Endothelial cell of umbilical vein (primary cell): ENCODE measurements at regions not wholly inside any gene's neighbourhood (a gene's known extent, or its start where the extent isn't known, plus 50 kb on each side); places are given as distances from the start of the nearest gene placed in this dataset.

ENCODE experiments used
- BruUV-seq: library from RNA; stranded (reverse); fragments of 400-500 nt; replicated peaks from 2 replicates; lab custom pipeline; 2021; lab: Mats Ljungman, UMichigan
- CTCF ChIA-PET: fragments of 300-600, 350-600 bp; sonication (Branson Sonifier 250); formaldehyde crosslinking; loops from one replicate; lab custom pipeline; 2021; ENCODE audit warnings: antibody characterized with exemption, inconsistent platforms; lab: Charles Lee
- POLR2A ChIA-PET: fragments of 300-600, 350-600 bp; sonication (Branson Sonifier 250); formaldehyde crosslinking; loops from one replicate; lab custom pipeline; 2021; ENCODE audit warnings: antibody characterized with exemption, inconsistent platforms; lab: Charles Lee
- DNase-seq: peaks from one replicate; pipeline ENCODE4 v3.0.0-alpha.2; 2011; ENCODE audit warnings: low read depth, low spot score
- FAIRE-seq: peaks from 2 replicates; lab custom pipeline; 2011; peaks lifted over from hg19 to GRCh38; lab: Jason Lieb, UNC
- H2AFZ ChIP-seq: 2 replicates; pipeline ENCODE4 v1.6.0; 2012; ENCODE audit warnings: low read depth, low read length, control low read depth, inconsistent platforms
- H3K27ac ChIP-seq: 2 replicates; pipeline ENCODE4 v1.5.1; 2011; ENCODE audit warnings: low read depth, mild to moderate bottlenecking, control low read depth, low read length, moderate library complexity; ENCODE audit not compliant: insufficient read depth
- H3K27me3 ChIP-seq, 2 experiments: 2 replicates each; pipeline versions ENCODE4 v1.6.0 to v1.6.1; 2011; ENCODE audit warnings: low read length in 2 of 2, mixed read lengths in 1 of 2; ENCODE audit not compliant: control insufficient read depth in 2 of 2, insufficient read depth in 2 of 2
- H3K36me3 ChIP-seq, 2 experiments: 2 replicates in 1 of 2; 3 replicates in 1 of 2; pipeline ENCODE4 v1.5.1; 2011; ENCODE audit warnings: low read length in 2 of 2, mild to moderate bottlenecking in 1 of 2, moderate library complexity in 1 of 2; ENCODE audit not compliant: control insufficient read depth in 2 of 2, insufficient read depth in 2 of 2; ENCODE audit errors: extremely low read depth in 1 of 2
- H3K4me1 ChIP-seq: 3 replicates; pipeline ENCODE4 v1.5.1; 2011; ENCODE audit warnings: mild to moderate bottlenecking, low read length; ENCODE audit not compliant: control insufficient read depth, insufficient read depth; ENCODE audit errors: extremely low read depth
- H3K4me2 ChIP-seq: 2 replicates; pipeline ENCODE4 v1.6.1; 2011; ENCODE audit warnings: low read length, control low read depth, mixed read lengths; ENCODE audit not compliant: insufficient read depth
- H3K4me3 ChIP-seq, 3 experiments: fragments of 200-600 bp in 1 of 3; sonication (generic), shearing (Covaris generic) in 1 of 3; replicated peaks in 1 of 3; 2 replicates each; pipeline ENCODE4 v1.5.1; 2011 to 2016; ENCODE audit warnings: control low read depth in 3 of 3, low read length in 3 of 3, mild to moderate bottlenecking in 2 of 3, inconsistent platforms in 1 of 3, low read depth in 1 of 3, moderate library complexity in 1 of 3; ENCODE audit not compliant: insufficient read depth in 1 of 3
- H3K79me2 ChIP-seq: 2 replicates; pipeline ENCODE4 v1.6.0; 2012; ENCODE audit warnings: low read length, inconsistent platforms; ENCODE audit not compliant: control insufficient read depth, insufficient read depth
- H3K9ac ChIP-seq: replicated peaks from 2 replicates; pipeline ENCODE3; 2011; ENCODE audit warnings: low read length, control low read depth; ENCODE audit not compliant: insufficient read depth; ENCODE audit errors: extremely low read depth
- H3K9me1 ChIP-seq: replicated peaks from 3 replicates; pipeline ENCODE4 v1.6.0; 2011; ENCODE audit warnings: mild to moderate bottlenecking, low read length; ENCODE audit not compliant: control insufficient read depth, insufficient read depth; ENCODE audit errors: extremely low read depth
- H3K9me3 ChIP-seq: replicated peaks from 2 replicates; pipeline ENCODE4 v1.5.1; 2012; ENCODE audit warnings: low read length, inconsistent platforms; ENCODE audit not compliant: control insufficient read depth, insufficient read depth
- H4K20me1 ChIP-seq: replicated peaks from 2 replicates; pipeline ENCODE3; 2011; ENCODE audit warnings: mild to moderate bottlenecking, low read length; ENCODE audit not compliant: control insufficient read depth, insufficient read depth; ENCODE audit errors: extremely low read depth
- EZH2 ChIP-seq: IDR thresholded peaks from 2 replicates; pipeline ENCODE4 v1.6.1; 2012; ENCODE audit warnings: borderline replicate concordance, low read depth, mild to moderate bottlenecking, moderate library complexity, low read length, inconsistent platforms; ENCODE audit not compliant: severe bottlenecking
- FOS ChIP-seq: IDR thresholded peaks from 2 replicates; pipeline ENCODE4 v1.6.1; 2011; ENCODE audit warnings: mild to moderate bottlenecking, low read length, moderate library complexity, borderline replicate concordance; ENCODE audit not compliant: insufficient read depth
- GATA2 ChIP-seq: IDR thresholded peaks from 2 replicates; pipeline ENCODE4 v1.7.0; 2011; ENCODE audit warnings: low read depth, mild to moderate bottlenecking, moderate library complexity, mixed read lengths, low read length; ENCODE audit not compliant: insufficient read length, insufficient read depth
- JUN ChIP-seq: IDR thresholded peaks from 2 replicates; pipeline ENCODE4 v1.6.1; 2011; ENCODE audit warnings: borderline replicate concordance, low read depth; ENCODE audit not compliant: insufficient read length, insufficient read depth
- MYC ChIP-seq: IDR thresholded peaks from one replicate; pipeline ENCODE4 v1.6.1; 2011; ENCODE audit warnings: mild to moderate bottlenecking, low read depth, low read length
- POLR2A ChIP-seq: IDR thresholded peaks from 2 replicates; pipeline ENCODE4 v1.6.1; 2012; ENCODE audit warnings: low read depth, mild to moderate bottlenecking, control low read depth, low read length
- POLR2AphosphoS5 ChIP-seq: IDR thresholded peaks from 2 replicates; pipeline ENCODE4 v1.6.1; 2012; ENCODE audit warnings: low read depth, mild to moderate bottlenecking, control low read depth, low read length, moderate library complexity; ENCODE audit not compliant: insufficient read depth
- dilution Hi-C: fragments of 300-500 bp; cut with MboI; formaldehyde crosslinking; loops from one replicate; pipeline ENCODE4 v1.15.0; 2019; ENCODE audit warnings: low sequenced_read_pairs; ENCODE audit not compliant: extremely low pct_ligation_motif_present
- intact Hi-C: fragments of 100-400 bp; cut with micrococcal nuclease; formaldehyde crosslinking; loops from one replicate; pipeline ENCODE4 v1.10.0; 2022
- TF ChIP-seq, protein P1 (sequence below), 2 donors: IDR thresholded peaks; 1 replicate in 1 of 2; 2 replicates in 1 of 2; pipeline ENCODE4 v1.5.1; 2011; ENCODE audit warnings: low read length in 2 of 2, mild to moderate bottlenecking in 2 of 2, moderate library complexity in 2 of 2, control low read depth in 1 of 2, inconsistent platforms in 1 of 2, low read depth in 1 of 2; ENCODE audit not compliant: insufficient read depth in 1 of 2; ENCODE audit errors: extremely low read depth in 1 of 2
- TF ChIP-seq, protein P2 (sequence below): IDR thresholded peaks from 2 replicates; pipeline ENCODE4 v1.6.1; 2011; ENCODE audit not compliant: insufficient read depth, insufficient read length

DNA sequence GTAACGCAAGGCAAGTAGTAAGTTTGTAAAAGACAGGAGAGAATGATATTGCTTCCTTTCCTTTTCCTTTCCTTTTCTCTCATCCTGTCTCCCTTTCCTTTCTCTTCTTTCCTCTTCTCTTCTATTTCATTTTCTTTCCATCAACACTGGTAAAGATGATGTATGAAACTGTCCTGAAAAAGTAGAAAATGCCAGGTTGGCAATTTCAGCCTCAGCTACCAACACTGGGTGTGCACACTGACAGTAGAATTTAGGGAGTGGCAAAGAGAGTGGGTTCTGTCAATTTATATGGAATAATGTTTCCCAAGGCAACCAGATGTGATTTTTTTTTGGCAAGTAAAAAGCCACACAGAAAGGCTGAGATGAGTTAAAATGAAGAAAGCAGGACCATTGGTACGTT, 155.7 kb upstream of the ZRANB2 start:
- no peaks in the 10 kb centered on the region for H4K20me1 ChIP-seq
- H3K79me2 ChIP-seq = no peaks in the 10 kb centered on the region
- H3K9me3 ChIP-seq = no peaks in the 10 kb centered on the region
- no peak overlapping the region for H3K4me3 ChIP-seq
- no peak overlapping the region for H3K27ac ChIP-seq
- BruUV-seq = no TSS peak
- ChIA-PET POLR2A (no interaction called here), CTCF (no interaction called here)
- H3K9ac ChIP-seq = no peak overlapping the region
- H3K9me1 ChIP-seq = no peaks in the 10 kb centered on the region
- TF ChIP-seq MYC = no peak
- TF ChIP-seq, protein P1, sequence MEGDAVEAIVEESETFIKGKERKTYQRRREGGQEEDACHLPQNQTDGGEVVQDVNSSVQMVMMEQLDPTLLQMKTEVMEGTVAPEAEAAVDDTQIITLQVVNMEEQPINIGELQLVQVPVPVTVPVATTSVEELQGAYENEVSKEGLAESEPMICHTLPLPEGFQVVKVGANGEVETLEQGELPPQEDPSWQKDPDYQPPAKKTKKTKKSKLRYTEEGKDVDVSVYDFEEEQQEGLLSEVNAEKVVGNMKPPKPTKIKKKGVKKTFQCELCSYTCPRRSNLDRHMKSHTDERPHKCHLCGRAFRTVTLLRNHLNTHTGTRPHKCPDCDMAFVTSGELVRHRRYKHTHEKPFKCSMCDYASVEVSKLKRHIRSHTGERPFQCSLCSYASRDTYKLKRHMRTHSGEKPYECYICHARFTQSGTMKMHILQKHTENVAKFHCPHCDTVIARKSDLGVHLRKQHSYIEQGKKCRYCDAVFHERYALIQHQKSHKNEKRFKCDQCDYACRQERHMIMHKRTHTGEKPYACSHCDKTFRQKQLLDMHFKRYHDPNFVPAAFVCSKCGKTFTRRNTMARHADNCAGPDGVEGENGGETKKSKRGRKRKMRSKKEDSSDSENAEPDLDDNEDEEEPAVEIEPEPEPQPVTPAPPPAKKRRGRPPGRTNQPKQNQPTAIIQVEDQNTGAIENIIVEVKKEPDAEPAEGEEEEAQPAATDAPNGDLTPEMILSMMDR (IDR thresholded peaks at IDR 0.05; ENCODE audit: extremely low read depth in 1 of 2, insufficient read depth in 1 of 2, low read depth in 1 of 2, low read length in 2 of 2) = no peak
- TF ChIP-seq EZH2 = no peak
- TF ChIP-seq POLR2A = no peak
- no peak for TF ChIP-seq FOS
- TF ChIP-seq, protein P2, sequence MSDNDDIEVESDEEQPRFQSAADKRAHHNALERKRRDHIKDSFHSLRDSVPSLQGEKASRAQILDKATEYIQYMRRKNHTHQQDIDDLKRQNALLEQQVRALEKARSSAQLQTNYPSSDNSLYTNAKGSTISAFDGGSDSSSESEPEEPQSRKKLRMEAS = no peak
- no peak for TF ChIP-seq JUN
- no peak for TF ChIP-seq GATA2
- no peak for TF ChIP-seq POLR2AphosphoS5
- intact Hi-C loops (no loop called here), dilution Hi-C loops (no loop called here)
- H3K27me3 ChIP-seq = no peaks in the 10 kb centered on the region
- no peaks in the 10 kb centered on the region for H3K4me1 ChIP-seq
- no peak overlapping the region for H2AFZ ChIP-seq
- H3K36me3 ChIP-seq = no peaks in the 10 kb centered on the region
- H3K4me2 ChIP-seq = no peak overlapping the region
- no peak for FAIRE-seq
- no peak for DNase-seq
